Activated CD8-positive, alpha-beta T cell treated with anti-CD3 and anti-CD28 coated beads for 36 hours (primary cell): ENCODE measurements at regions not wholly inside any gene's neighbourhood (a gene's known extent, or its start where the extent isn't known, plus 50 kb on each side); places are given as distances from the start of the nearest gene placed in this dataset.

ENCODE experiments used
- ATAC-seq: fragments of 200-7000 bp; cut with Tn5 transposase; one replicate; pipeline ENCODE4 v1.10.0; 2021; ENCODE audit warnings: mild to moderate bottlenecking, moderate library complexity
- CTCF ChIA-PET: fragments of 350-600 bp; sonication (Branson Sonifier 250); formaldehyde crosslinking; loops from one replicate; lab custom pipeline; 2021; ENCODE audit warnings: antibody characterized with exemption; lab: Charles Lee
- POLR2A ChIA-PET: fragments of 350-600 bp; sonication (Branson Sonifier 250); formaldehyde crosslinking; loops from one replicate; lab custom pipeline; 2021; ENCODE audit warnings: antibody characterized with exemption; lab: Charles Lee
- DNase-seq: peaks from one replicate; pipeline ENCODE4 v3.0.0-alpha.2; 2020
- H3K27ac Mint-ChIP-seq: one replicate; pipeline ENCODE4 v1.8.0; 2021; ENCODE audit warnings: mild to moderate bottlenecking, mixed read lengths
- H3K27me3 Mint-ChIP-seq: one replicate; pipeline ENCODE4 v1.8.0; 2021; ENCODE audit warnings: mixed read lengths
- H3K36me3 Mint-ChIP-seq: one replicate; pipeline ENCODE4 v1.8.0; 2021; ENCODE audit warnings: low read depth, mixed read lengths
- H3K4me1 Mint-ChIP-seq: one replicate; pipeline ENCODE4 v1.8.0; 2021; ENCODE audit warnings: low read depth, mixed read lengths
- H3K4me3 Mint-ChIP-seq: one replicate; pipeline ENCODE4 v1.8.0; 2021; ENCODE audit warnings: mild to moderate bottlenecking, moderate library complexity, mixed read lengths
- H3K9me3 Mint-ChIP-seq: one replicate; pipeline ENCODE4 v1.8.0; 2021; ENCODE audit warnings: mixed read lengths
- intact Hi-C: fragments of 100-400 bp; cut with micrococcal nuclease; formaldehyde crosslinking; loops from one replicate; pipeline ENCODE4 v1.10.0; 2022
- TF ChIP-seq, protein P1 (sequence below): fragments of 200-600 bp; IDR thresholded peaks from one replicate; pipeline ENCODE4 v1.8.0; 2022; ENCODE audit warnings: antibody characterized with exemption, mild to moderate bottlenecking

DNA sequence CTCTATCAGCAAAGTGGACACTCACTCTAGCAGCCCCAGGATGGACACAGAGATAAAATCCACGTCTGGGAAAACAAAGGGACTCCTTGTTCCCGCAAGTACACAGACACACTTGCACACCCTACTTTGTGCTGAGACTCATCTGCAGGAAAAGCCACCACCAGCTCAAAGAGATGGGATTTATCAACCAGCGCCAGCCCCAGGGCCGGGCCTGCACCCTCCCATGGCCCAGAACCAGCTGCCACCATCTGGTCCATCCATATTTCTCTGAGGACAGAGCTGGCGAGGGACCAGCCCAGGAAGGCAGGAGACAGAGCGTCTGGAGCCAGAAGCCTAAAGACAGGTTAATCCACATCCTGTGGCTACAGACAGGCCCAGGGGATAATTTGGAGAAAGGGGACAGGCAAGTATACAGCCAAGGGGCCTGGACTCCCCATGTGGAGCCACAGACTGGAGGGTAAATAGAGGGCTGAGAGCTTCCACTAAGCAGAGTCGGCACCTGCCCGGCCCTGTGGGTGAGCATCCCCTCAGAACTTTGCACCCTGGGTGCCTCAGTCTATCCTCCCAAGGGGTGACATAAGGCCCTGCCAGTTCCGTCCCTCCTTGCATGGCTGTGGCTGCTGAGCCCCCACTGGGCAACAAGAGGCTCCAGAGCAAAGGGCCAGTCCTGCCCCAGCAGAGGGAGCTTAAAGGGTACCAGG lies 233.9 kb downstream of the PTPRU start:
- ATAC-seq (no peak), DNase-seq (no peak)
- intact Hi-C loops = no loop called here
- no peak overlapping the region for H3K27ac Mint-ChIP-seq
- H3K36me3 Mint-ChIP-seq = no peaks in the 10 kb centered on the region
- POLR2A ChIA-PET = no interaction called here
- TF ChIP-seq, protein P1, sequence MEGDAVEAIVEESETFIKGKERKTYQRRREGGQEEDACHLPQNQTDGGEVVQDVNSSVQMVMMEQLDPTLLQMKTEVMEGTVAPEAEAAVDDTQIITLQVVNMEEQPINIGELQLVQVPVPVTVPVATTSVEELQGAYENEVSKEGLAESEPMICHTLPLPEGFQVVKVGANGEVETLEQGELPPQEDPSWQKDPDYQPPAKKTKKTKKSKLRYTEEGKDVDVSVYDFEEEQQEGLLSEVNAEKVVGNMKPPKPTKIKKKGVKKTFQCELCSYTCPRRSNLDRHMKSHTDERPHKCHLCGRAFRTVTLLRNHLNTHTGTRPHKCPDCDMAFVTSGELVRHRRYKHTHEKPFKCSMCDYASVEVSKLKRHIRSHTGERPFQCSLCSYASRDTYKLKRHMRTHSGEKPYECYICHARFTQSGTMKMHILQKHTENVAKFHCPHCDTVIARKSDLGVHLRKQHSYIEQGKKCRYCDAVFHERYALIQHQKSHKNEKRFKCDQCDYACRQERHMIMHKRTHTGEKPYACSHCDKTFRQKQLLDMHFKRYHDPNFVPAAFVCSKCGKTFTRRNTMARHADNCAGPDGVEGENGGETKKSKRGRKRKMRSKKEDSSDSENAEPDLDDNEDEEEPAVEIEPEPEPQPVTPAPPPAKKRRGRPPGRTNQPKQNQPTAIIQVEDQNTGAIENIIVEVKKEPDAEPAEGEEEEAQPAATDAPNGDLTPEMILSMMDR = no peak
- CTCF ChIA-PET = no interaction called here
- H3K4me1 Mint-ChIP-seq = no peaks in the 10 kb centered on the region
- peaks cover 2% of the 10 kb centered on the region for H3K9me3 Mint-ChIP-seq
- peaks cover 14% of the 10 kb centered on the region for H3K27me3 Mint-ChIP-seq
- no peak overlapping the region for H3K4me3 Mint-ChIP-seq

DNA sequence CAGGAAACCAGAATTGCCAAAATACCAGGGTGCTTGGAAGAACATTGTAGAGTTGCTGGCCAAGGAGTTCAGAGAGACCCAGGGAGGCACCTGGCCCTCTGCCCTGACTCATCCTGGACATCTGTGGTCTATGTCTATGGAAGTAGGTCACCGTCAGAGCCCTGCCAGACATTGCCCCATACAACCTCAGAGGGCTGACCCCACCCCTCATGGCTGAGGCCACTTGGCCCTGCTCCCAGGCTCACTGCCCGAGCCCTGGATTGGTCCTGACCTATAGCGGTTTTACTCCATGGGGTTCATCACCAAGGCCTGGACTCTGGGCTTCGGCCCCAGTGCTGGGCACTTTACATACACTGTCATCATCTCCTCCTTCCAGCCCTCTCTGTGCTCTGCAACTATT lies 233.1 kb downstream of the PTPRU start:
- H3K4me1 Mint-ChIP-seq = no peaks in the 10 kb centered on the region
- POLR2A ChIA-PET = no interaction called here
- DNase-seq = no peak

DNA sequence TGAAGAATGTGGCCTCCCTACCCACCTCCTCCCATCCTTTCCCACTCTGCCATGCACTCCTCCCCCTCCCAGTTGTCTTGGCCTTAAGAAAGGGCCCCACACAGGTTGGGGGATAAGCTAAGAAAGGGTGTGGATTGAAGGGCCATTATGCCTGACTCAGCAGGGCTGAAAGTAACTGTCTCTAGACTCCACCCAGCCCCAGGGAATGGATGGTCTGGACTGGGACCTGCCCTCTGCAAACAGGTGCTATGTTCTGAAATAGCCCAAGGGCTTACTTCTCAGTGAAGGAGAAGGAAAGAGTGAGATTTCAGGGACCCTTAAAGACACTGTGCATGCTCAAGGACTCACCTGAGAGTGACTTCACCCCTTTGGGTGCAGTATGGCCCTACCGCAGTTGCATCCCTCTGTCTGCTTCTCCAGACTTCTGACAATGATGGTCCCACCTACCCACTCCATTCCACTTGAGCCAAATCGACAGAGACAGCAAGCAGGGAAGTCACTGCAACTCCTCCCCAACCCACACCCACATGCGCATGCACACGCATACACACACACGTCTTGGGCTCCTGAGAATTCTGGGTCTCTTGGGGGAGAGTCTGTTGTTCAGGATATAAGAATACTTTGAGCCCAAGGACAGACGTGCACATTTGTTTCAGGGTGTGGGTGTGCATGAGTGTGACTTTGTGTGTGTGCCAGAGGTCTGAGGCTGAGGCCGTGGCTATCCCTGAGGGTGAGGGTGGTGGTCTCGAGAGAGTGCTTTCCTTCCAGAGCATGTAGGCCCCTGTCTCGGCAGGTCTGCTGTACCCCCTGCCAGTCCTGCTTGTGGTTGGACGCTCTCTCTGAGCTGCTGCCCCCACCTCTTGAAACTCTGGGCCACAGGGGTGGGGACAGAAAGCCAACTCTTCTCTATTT lies 231.9 kb downstream of the PTPRU start:
- DNase-seq (no peak), ATAC-seq (no peak)
- peaks cover 4% of the 10 kb centered on the region for H3K27me3 Mint-ChIP-seq
- H3K4me1 Mint-ChIP-seq = no peaks in the 10 kb centered on the region
- H3K27ac Mint-ChIP-seq = no peak overlapping the region
- intact Hi-C loops = no loop called here
- POLR2A ChIA-PET = no interaction called here
- no peak overlapping the region for H3K4me3 Mint-ChIP-seq
- TF ChIP-seq, protein P1 = no peak
- CTCF ChIA-PET = no interaction called here
- peaks cover 6% of the 10 kb centered on the region for H3K9me3 Mint-ChIP-seq
- H3K36me3 Mint-ChIP-seq = no peaks in the 10 kb centered on the region

More for the DNA sequence above, 233.1 kb downstream of the PTPRU start:
- Mint-ChIP-seq H3K27ac (no peak overlapping the region), H3K36me3 (no peaks in the 10 kb centered on the region), H3K4me3 (no peak overlapping the region), H3K27me3 (peaks cover 10% of the 10 kb centered on the region), H3K9me3 (peaks cover 6% of the 10 kb centered on the region)
- TF ChIP-seq, protein P1 = no peak
- no peak for ATAC-seq
- intact Hi-C loops = no loop called here
- CTCF ChIA-PET = no interaction called here

DNA sequence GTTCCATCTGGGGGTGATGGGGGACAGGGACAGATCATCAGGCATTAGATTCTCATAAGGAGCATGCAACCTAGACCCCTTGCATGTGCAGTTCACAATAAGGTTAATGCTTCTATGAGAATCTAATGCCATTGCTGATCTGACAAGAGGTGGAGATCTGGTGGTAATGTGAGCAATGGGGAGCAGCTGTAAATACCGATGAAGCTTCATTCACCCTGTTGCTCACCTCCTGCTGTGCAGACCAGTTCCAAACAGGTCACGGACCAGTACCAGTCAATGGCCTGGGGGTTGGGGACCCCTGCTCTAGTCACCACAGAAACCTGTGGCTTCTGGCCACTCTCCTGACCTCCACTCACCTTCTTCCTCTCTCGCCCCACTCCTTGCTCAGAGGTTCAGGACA lies 229.9 kb downstream of the PTPRU start:
- no peak for DNase-seq
- CTCF ChIA-PET = no interaction called here
- H3K9me3 Mint-ChIP-seq = peaks cover 6% of the 10 kb centered on the region
- peaks cover 4% of the 10 kb centered on the region for H3K27me3 Mint-ChIP-seq
- no peaks in the 10 kb centered on the region for H3K4me1 Mint-ChIP-seq
- ATAC-seq = no peak
- TF ChIP-seq, protein P1 = no peak
- POLR2A ChIA-PET = no interaction called here
- no peak overlapping the region for H3K27ac Mint-ChIP-seq
- no peaks in the 10 kb centered on the region for H3K36me3 Mint-ChIP-seq
- H3K4me3 Mint-ChIP-seq = no peak overlapping the region
- intact Hi-C loops = no loop called here

DNA sequence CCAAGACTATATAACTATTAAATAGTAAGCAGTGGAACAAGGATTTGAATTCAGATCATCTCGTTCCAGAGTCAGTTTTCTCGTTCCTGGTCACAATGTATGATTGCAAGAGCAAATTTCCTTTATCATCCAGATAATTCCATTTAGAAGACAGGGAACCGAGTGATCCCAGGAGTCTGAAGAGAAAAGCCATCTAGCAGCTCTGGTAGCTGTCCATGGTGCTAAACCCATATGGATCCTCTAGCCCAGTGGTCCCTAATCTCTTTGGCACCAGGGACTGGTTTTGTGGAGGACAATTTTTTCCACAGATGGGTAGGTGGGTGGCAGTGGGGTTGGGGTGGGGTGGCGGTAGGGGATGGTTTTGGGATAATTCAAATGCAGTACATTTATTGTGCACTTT lies 229.4 kb downstream of the PTPRU start:
- no peak for ATAC-seq
- H3K4me3 Mint-ChIP-seq = no peak overlapping the region

More for the DNA sequence above, 229.4 kb downstream of the PTPRU start:
- H3K9me3 Mint-ChIP-seq = peaks cover 6% of the 10 kb centered on the region
- ChIA-PET CTCF (no interaction called here), POLR2A (no interaction called here)
- intact Hi-C loops = no loop called here
- TF ChIP-seq, protein P1 = no peak
- H3K27ac Mint-ChIP-seq = no peak overlapping the region
- no peak for DNase-seq
- no peaks in the 10 kb centered on the region for H3K4me1 Mint-ChIP-seq
- no peaks in the 10 kb centered on the region for H3K36me3 Mint-ChIP-seq
- peaks cover 4% of the 10 kb centered on the region for H3K27me3 Mint-ChIP-seq
